A673 (cell line): ENCODE measurements at regions not wholly inside any gene's neighbourhood (a gene's known extent, or its start where the extent isn't known, plus 50 kb on each side); places are given as distances from the start of the nearest gene placed in this dataset.

ENCODE experiments used
- BruUV-seq: library from RNA; stranded (reverse); fragments of 400-500 nt; replicated peaks from 2 replicates; lab custom pipeline; 2021; lab: Mats Ljungman, UMichigan
- CTCF ChIA-PET: fragments of 300-600 bp; sonication (Branson Sonifier 250); formaldehyde crosslinking; loops from one replicate; lab custom pipeline; 2022; ENCODE audit warnings: antibody characterized with exemption; lab: Charles Lee
- POLR2A ChIA-PET: fragments of 300-600 bp; sonication (Branson Sonifier 250); formaldehyde crosslinking; loops from one replicate; lab custom pipeline; 2022; ENCODE audit warnings: antibody characterized with exemption; ENCODE audit not compliant: low non-redundant PET; lab: Charles Lee
- DNase-seq: peaks from one replicate; pipeline ENCODE4 v3.0.0-alpha.2; 2015; ENCODE audit warnings: low spot score
- H3K27ac ChIP-seq: fragments of 200-600 bp; sonication (generic); 2 replicates; pipeline ENCODE4 v1.5.1; 2016; ENCODE audit warnings: mixed run types, low read depth, mild to moderate bottlenecking, mixed read lengths, antibody characterized with exemption, low read length; ENCODE audit not compliant: poor library complexity, severe bottlenecking
- H3K27me3 ChIP-seq: fragments of 200-600 bp; sonication (generic); replicated peaks from 2 replicates; pipeline ENCODE4 v1.6.1; 2017; ENCODE audit warnings: mixed run types, low read depth, mild to moderate bottlenecking, mixed read lengths, antibody characterized with exemption, low read length; ENCODE audit not compliant: insufficient read depth, poor library complexity
- H3K36me3 ChIP-seq: fragments of 200-600 bp; sonication (generic); 2 replicates; pipeline ENCODE4 v1.6.1; 2016; ENCODE audit warnings: mixed run types, mild to moderate bottlenecking, mixed read lengths, antibody characterized with exemption, low read length; ENCODE audit not compliant: insufficient read depth, poor library complexity, severe bottlenecking
- H3K4me1 ChIP-seq: fragments of 200-600 bp; sonication (generic); 2 replicates; pipeline ENCODE4 v1.6.1; 2017; ENCODE audit warnings: mixed run types, mild to moderate bottlenecking, mixed read lengths, antibody characterized with exemption, low read length; ENCODE audit not compliant: insufficient read depth, poor library complexity, severe bottlenecking
- H3K4me3 ChIP-seq: fragments of 200-600 bp; sonication (generic); 2 replicates; pipeline ENCODE4 v1.5.1; 2016; ENCODE audit warnings: low read depth, mixed run types, mild to moderate bottlenecking, mixed read lengths, low read length; ENCODE audit not compliant: poor library complexity, severe bottlenecking
- H3K9me3 ChIP-seq: fragments of 200-600 bp; sonication (generic); 2 replicates; pipeline ENCODE4 v1.6.1; 2016; ENCODE audit warnings: mixed run types, low read depth, mild to moderate bottlenecking, mixed read lengths, antibody characterized with exemption, low read length; ENCODE audit not compliant: poor library complexity, severe bottlenecking
- EZH2 ChIP-seq: fragments of 200-600 bp; sonication (generic); IDR thresholded peaks from 2 replicates; pipeline ENCODE4 v1.6.1; 2017; ENCODE audit warnings: borderline replicate concordance, low read depth, mild to moderate bottlenecking, mixed read lengths, antibody characterized with exemption, low read length; ENCODE audit not compliant: poor library complexity, severe bottlenecking
- intact Hi-C: fragments of 100-400 bp; cut with micrococcal nuclease; formaldehyde crosslinking; loops from one replicate; pipeline ENCODE4 v1.10.0; 2022; ENCODE audit not compliant: unreplicated experiment
- TF ChIP-seq, protein P1 (sequence below): fragments of 300-800, 200-600 bp; sonication (generic); conservative IDR thresholded peaks from 2 replicates; pipeline ENCODE4 v1.5.1; 2017; ENCODE audit warnings: low read depth, mild to moderate bottlenecking, antibody characterized with exemption, low read length, moderate library complexity, mixed read lengths

GRCh38 chrX:7318661-7319060, 170.7 kb upstream of the PUDP start:
- no peaks in the 10 kb centered on the region for H3K27me3 ChIP-seq
- peaks cover 4% of the 10 kb centered on the region for H3K9me3 ChIP-seq
- CTCF ChIA-PET = no interaction called here
- no peak overlapping the region for H3K4me3 ChIP-seq
- no peak for DNase-seq
- no TSS peak for BruUV-seq
- no peak overlapping the region for H3K27ac ChIP-seq
- H3K4me1 ChIP-seq = no peaks in the 10 kb centered on the region
- TF ChIP-seq, protein P1, sequence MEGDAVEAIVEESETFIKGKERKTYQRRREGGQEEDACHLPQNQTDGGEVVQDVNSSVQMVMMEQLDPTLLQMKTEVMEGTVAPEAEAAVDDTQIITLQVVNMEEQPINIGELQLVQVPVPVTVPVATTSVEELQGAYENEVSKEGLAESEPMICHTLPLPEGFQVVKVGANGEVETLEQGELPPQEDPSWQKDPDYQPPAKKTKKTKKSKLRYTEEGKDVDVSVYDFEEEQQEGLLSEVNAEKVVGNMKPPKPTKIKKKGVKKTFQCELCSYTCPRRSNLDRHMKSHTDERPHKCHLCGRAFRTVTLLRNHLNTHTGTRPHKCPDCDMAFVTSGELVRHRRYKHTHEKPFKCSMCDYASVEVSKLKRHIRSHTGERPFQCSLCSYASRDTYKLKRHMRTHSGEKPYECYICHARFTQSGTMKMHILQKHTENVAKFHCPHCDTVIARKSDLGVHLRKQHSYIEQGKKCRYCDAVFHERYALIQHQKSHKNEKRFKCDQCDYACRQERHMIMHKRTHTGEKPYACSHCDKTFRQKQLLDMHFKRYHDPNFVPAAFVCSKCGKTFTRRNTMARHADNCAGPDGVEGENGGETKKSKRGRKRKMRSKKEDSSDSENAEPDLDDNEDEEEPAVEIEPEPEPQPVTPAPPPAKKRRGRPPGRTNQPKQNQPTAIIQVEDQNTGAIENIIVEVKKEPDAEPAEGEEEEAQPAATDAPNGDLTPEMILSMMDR = no peak
- TF ChIP-seq EZH2 = no peak
- intact Hi-C loops = no loop called here
- POLR2A ChIA-PET = no interaction called here
- H3K36me3 ChIP-seq = no peaks in the 10 kb centered on the region

DNA sequence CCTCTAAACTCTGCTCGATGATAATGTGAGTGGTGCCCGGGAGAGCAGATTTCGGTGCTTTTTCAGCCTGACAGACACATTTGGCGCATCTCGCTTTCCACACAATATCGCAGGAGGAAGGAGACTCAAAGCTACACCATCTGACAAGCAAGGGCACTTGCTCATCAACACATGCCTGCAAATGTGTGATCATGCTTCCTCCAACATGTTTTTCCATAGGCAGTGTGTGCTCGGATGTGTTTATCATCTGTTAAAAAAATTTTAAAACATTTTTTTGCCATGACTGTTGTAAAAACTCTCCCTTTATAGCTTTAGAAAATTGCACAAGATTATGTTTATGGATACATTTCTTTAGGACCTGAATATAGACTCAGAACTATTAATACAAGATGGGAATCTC, 170.3 kb upstream of the PUDP start:
- BruUV-seq = no TSS peak
- no peak for DNase-seq
- H3K4me3 ChIP-seq = no peak overlapping the region
- no peak for TF ChIP-seq EZH2
- TF ChIP-seq, protein P1 = no peak
- CTCF ChIA-PET = no interaction called here
- POLR2A ChIA-PET = no interaction called here
- H3K27ac ChIP-seq = no peak overlapping the region
- H3K9me3 ChIP-seq = peaks cover 4% of the 10 kb centered on the region
- H3K36me3 ChIP-seq = no peaks in the 10 kb centered on the region
- intact Hi-C loops = no loop called here
- H3K27me3 ChIP-seq = no peaks in the 10 kb centered on the region
- H3K4me1 ChIP-seq = no peaks in the 10 kb centered on the region

DNA sequence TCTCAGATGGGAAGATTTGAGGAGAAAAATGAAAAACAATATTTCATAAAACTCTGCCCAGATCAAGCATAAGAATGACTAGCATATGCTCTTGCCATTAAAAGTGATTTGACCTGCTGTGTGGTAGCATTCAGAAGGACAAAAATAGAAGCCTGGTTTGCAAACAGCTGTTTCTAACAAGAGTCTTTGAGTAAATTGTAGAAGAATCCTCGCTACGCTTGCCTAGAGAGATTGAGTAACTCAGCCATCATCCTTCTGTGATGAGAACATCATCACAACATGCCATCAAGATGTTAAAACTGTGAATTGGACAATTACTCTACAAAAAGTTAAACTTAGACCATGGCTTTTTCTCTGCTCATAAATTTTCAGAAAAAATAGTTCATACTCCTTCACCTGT, 168.9 kb upstream of the PUDP start:
- H3K27me3 ChIP-seq = no peaks in the 10 kb centered on the region
- no peaks in the 10 kb centered on the region for H3K36me3 ChIP-seq
- no TSS peak for BruUV-seq
- no peaks in the 10 kb centered on the region for H3K4me1 ChIP-seq
- H3K9me3 ChIP-seq = peaks cover 3% of the 10 kb centered on the region
- CTCF ChIA-PET = no interaction called here
- no peak for DNase-seq
- POLR2A ChIA-PET = no interaction called here
- intact Hi-C loops = no loop called here
- TF ChIP-seq, protein P1 = no peak
- TF ChIP-seq EZH2 = no peak
- no peak overlapping the region for H3K4me3 ChIP-seq
- no peak overlapping the region for H3K27ac ChIP-seq
